HG03469 (cell line): ENCODE measurements at regions not wholly inside any gene's neighbourhood (a gene's known extent, or its start where the extent isn't known, plus 50 kb on each side); places are given as distances from the start of the nearest gene placed in this dataset.

Experiments used
- ATAC-seq: cut with Tn5 transposase; IDR thresholded peaks from one replicate; pipeline ENCODE4 v1.9.1; 2021; ENCODE audit warnings: mild to moderate bottlenecking, moderate library complexity, moderate number of reproducible peaks; ENCODE audit not compliant: unreplicated experiment

- no peak for ATAC-seq
Observed at GRCh38 chr12:107395817-107396216, 289.8 kb upstream of the PWP1 start.

GRCh38 chr12:107396991-107397390 lies 288.6 kb upstream of the PWP1 start:
- no peak for ATAC-seq

GRCh38 chr12:107397890-107398500 lies 287.6 kb upstream of the PWP1 start:
- no peak for ATAC-seq

GRCh38 chr12:107399046-107399445 lies 286.6 kb upstream of the PWP1 start:
- ATAC-seq: no peak

GRCh38 chr12:107400686-107401447 lies 284.7 kb upstream of the PWP1 start:
- ATAC-seq: no peak

GRCh38 chr12:107402041-107403022 lies 283.3 kb upstream of the PWP1 start:
- no peak for ATAC-seq

GRCh38 chr12:107404981-107405380 lies 280.6 kb upstream of the PWP1 start:
- no peak for ATAC-seq

GRCh38 chr12:107405436-107405835 lies 280.2 kb upstream of the PWP1 start:
- ATAC-seq: no peak

GRCh38 chr12:107406932-107407331 lies 278.7 kb upstream of the PWP1 start:
- no peak for ATAC-seq

- ATAC-seq: no peak
Observed at GRCh38 chr12:107411792-107412535, 273.6 kb upstream of the PWP1 start.

GRCh38 chr12:107415071-107415470 lies 270.5 kb upstream of the PWP1 start:
- no peak for ATAC-seq

GRCh38 chr12:107415834-107416233 lies 269.8 kb upstream of the PWP1 start:
- ATAC-seq: no peak

GRCh38 chr12:107417004-107417403 lies 268.6 kb upstream of the PWP1 start:
- no peak for ATAC-seq

- ATAC-seq: no peak
Observed at GRCh38 chr12:107418981-107419380, 266.6 kb upstream of the PWP1 start.

- ATAC-seq: no peak
Observed at GRCh38 chr12:107423531-107423930, 262.1 kb upstream of the PWP1 start.

- no peak for ATAC-seq
Observed at GRCh38 chr12:107429006-107429705, 256.4 kb upstream of the PWP1 start.

- no peak for ATAC-seq
Observed at GRCh38 chr12:107431942-107432341, 253.7 kb upstream of the PWP1 start.

GRCh38 chr12:107435072-107435471 lies 250.5 kb upstream of the PWP1 start:
- no peak for ATAC-seq

- no peak for ATAC-seq
Observed at GRCh38 chr12:107435520-107435919, 250.1 kb upstream of the PWP1 start.

GRCh38 chr12:107436376-107436775 lies 249.2 kb upstream of the PWP1 start:
- no peak for ATAC-seq
